ENCODE measurements at regions not wholly inside any gene's neighbourhood (a gene's known extent, or its start where the extent isn't known, plus 50 kb on each side); places are given as distances from the start of the nearest gene placed in this dataset.

GRCh38 chr15:38941399-38941953, 376.9 kb upstream of the RASGRP1 start:
- TF ChIP-seq CTCF (IDR thresholded peaks at IDR 0.05) (no peak), POLR2A (IDR thresholded peaks at IDR 0.05) (no peak)

Measured in lower leg skin (tissue), 3 donors.